Astrocyte (in vitro differentiated cells and primary cell): ENCODE measurements at regions not wholly inside any gene's neighbourhood (a gene's known extent, or its start where the extent isn't known, plus 50 kb on each side); places are given as distances from the start of the nearest gene placed in this dataset.

Experiments
- CTCF ChIP-seq: IDR thresholded peaks from 2 replicates; pipeline ENCODE4 v1.5.1; 2011; ENCODE audit warnings: low read depth, mild to moderate bottlenecking, inconsistent platforms, low read length, moderate library complexity; ENCODE audit not compliant: insufficient read depth
- EZH2 ChIP-seq: IDR thresholded peaks from 2 replicates; pipeline ENCODE4 v1.6.1; 2012; ENCODE audit warnings: mild to moderate bottlenecking, low read length, inconsistent platforms; ENCODE audit not compliant: insufficient read depth

GRCh38 chr4:57287687-57288604 lies 177.8 kb upstream of the IGFBP7 start:
- TF ChIP-seq CTCF (no peak), EZH2 (no peak)
